HEK293T (cell line): ENCODE measurements at regions not wholly inside any gene's neighbourhood (a gene's known extent, or its start where the extent isn't known, plus 50 kb on each side); places are given as distances from the start of the nearest gene placed in this dataset.

ENCODE experiments used
- ARNT ChIP-seq: fragments of 450-650 bp; IDR thresholded peaks from 2 replicates; pipeline ENCODE4 v1.6.1; 2017; ENCODE audit warnings: mild to moderate bottlenecking
- BHLHE40 ChIP-seq: fragments of 450-650 bp; IDR thresholded peaks from 2 replicates; pipeline ENCODE4 v1.6.1; 2016; ENCODE audit warnings: mild to moderate bottlenecking, moderate library complexity, borderline replicate concordance
- CTBP1 ChIP-seq: fragments of 450-650 bp; IDR thresholded peaks from 2 replicates; pipeline ENCODE4 v1.6.1; 2016; ENCODE audit warnings: borderline replicate concordance
- ELF4 ChIP-seq: fragments of 450-650 bp; IDR thresholded peaks from 2 replicates; pipeline ENCODE4 v1.6.1; 2017; ENCODE audit warnings: antibody characterized with exemption
- FOXA1 ChIP-seq: fragments of 450-650 bp; IDR thresholded peaks from 2 replicates; pipeline ENCODE4 v1.6.1; 2016; ENCODE audit warnings: mild to moderate bottlenecking
- FOXK2 ChIP-seq: fragments of 450-650 bp; IDR thresholded peaks from 2 replicates; pipeline ENCODE4 v1.6.1; 2016; ENCODE audit warnings: mild to moderate bottlenecking
- FOXM1 ChIP-seq: fragments of 450-650 bp; IDR thresholded peaks from 2 replicates; pipeline ENCODE4 v1.6.1; 2017; ENCODE audit warnings: mild to moderate bottlenecking, borderline replicate concordance
- HDGF ChIP-seq: fragments of 450-650 bp; IDR thresholded peaks from 2 replicates; pipeline ENCODE4 v1.6.1; 2017; ENCODE audit warnings: antibody characterized with exemption, borderline replicate concordance
- L3MBTL2 ChIP-seq: fragments of 450-650 bp; conservative IDR thresholded peaks from 2 replicates; pipeline ENCODE4 v1.6.1; 2016; ENCODE audit warnings: mild to moderate bottlenecking
- NFRKB ChIP-seq: fragments of 450-650 bp; IDR thresholded peaks from 2 replicates; pipeline ENCODE4 v1.6.1; 2016; ENCODE audit warnings: mild to moderate bottlenecking, moderate library complexity
- SP1 ChIP-seq: fragments of 450-650 bp; IDR thresholded peaks from 2 replicates; pipeline ENCODE4 v1.6.1; 2017
- SUZ12 ChIP-seq: fragments of 450-650 bp; IDR thresholded peaks from 2 replicates; pipeline ENCODE4 v1.6.1; 2016; ENCODE audit warnings: mild to moderate bottlenecking
- TARDBP ChIP-seq: fragments of 450-650 bp; IDR thresholded peaks from 2 replicates; pipeline ENCODE4 v1.6.1; 2016
- ZNF384 ChIP-seq: fragments of 450-650 bp; IDR thresholded peaks from 2 replicates; pipeline ENCODE4 v1.6.1; 2016

- TF ChIP-seq ELF4: no peak
- TF ChIP-seq FOXA1: no peak
- TF ChIP-seq ARNT: no peak
- no peak for TF ChIP-seq BHLHE40
- no peak for TF ChIP-seq TARDBP
- TF ChIP-seq NFRKB: no peak
- TF ChIP-seq FOXK2: no peak
- no peak for TF ChIP-seq FOXM1
- no peak for TF ChIP-seq L3MBTL2
- no peak for TF ChIP-seq SUZ12
- no peak for TF ChIP-seq SP1
- no peak for TF ChIP-seq HDGF
- TF ChIP-seq ZNF384: no peak
- no peak for TF ChIP-seq CTBP1
These were observed 271.4 kb downstream of the ETAA1 start for GRCh38 chr2:67668538-67668937.
